Sciatic nerve (tissue), 2 donors: ENCODE measurements at regions not wholly inside any gene's neighbourhood (a gene's known extent, or its start where the extent isn't known, plus 50 kb on each side); places are given as distances from the start of the nearest gene placed in this dataset.

Experiments
- ATAC-seq: fragments of 200-7000 bp; cut with Tn5 transposase; one replicate; pipeline ENCODE4 v1.9.1; 2020; ENCODE audit warnings: mild to moderate bottlenecking, moderate library complexity
- DNase-seq: peaks from one replicate; pipeline ENCODE4 v3.0.0-alpha.2; 2020; ENCODE audit warnings: low spot score
- intact Hi-C: fragments of 100-400 bp; cut with DNase I; formaldehyde crosslinking; loops from one replicate; pipeline ENCODE4 v1.14.2; 2022
- donor health status: DM: no; HTN: no; CAD: no.
- donor health status: DM: no; HTN: no; CAD: no.

- intact Hi-C loops = no loop called here
- DNase-seq = no peak
- ATAC-seq = no peak
Observed at GRCh38 chr5:72628771-72629371, 121.7 kb upstream of the ZNF366 start.

- DNase-seq (no peak), ATAC-seq (no peak)
- intact Hi-C loops = no loop called here
Observed at GRCh38 chr5:72625332-72625731, 118.1 kb upstream of the ZNF366 start.

GRCh38 chr5:72624641-72625236, 117.5 kb upstream of the ZNF366 start:
- intact Hi-C loops = no loop called here
- ATAC-seq (no peak), DNase-seq (no peak)

GRCh38 chr5:72623936-72624335, 116.7 kb upstream of the ZNF366 start:
- DNase-seq (no peak), ATAC-seq (no peak)
- intact Hi-C loops = no loop called here

GRCh38 chr5:72623323-72623722, 116.1 kb upstream of the ZNF366 start:
- ATAC-seq = no peak
- intact Hi-C loops = no loop called here
- DNase-seq = no peak

GRCh38 chr5:72622170-72622760, 115.1 kb upstream of the ZNF366 start:
- ATAC-seq (peak; percentile 63), DNase-seq (no peak)
- intact Hi-C loops = no loop called here

GRCh38 chr5:72621576-72621975, 114.4 kb upstream of the ZNF366 start:
- DNase-seq (no peak), ATAC-seq (no peak)
- intact Hi-C loops = no loop called here

- ATAC-seq (no peak), DNase-seq (no peak)
- intact Hi-C loops = no loop called here
Observed at GRCh38 chr5:72619677-72620076, 112.5 kb upstream of the ZNF366 start.

GRCh38 chr5:72619251-72619650, 112.0 kb upstream of the ZNF366 start:
- DNase-seq (no peak), ATAC-seq (no peak)
- intact Hi-C loops = no loop called here

- intact Hi-C loops = no loop called here
- no peak for ATAC-seq
- no peak for DNase-seq
Observed at GRCh38 chr5:72618708-72619107, 111.5 kb upstream of the ZNF366 start.

GRCh38 chr5:72615061-72615460, 107.9 kb upstream of the ZNF366 start:
- DNase-seq (no peak), ATAC-seq (no peak)
- intact Hi-C loops = no loop called here

- ATAC-seq (no peak), DNase-seq (no peak)
- intact Hi-C loops = no loop called here
Observed at GRCh38 chr5:72613515-72613914, 106.3 kb upstream of the ZNF366 start.

- intact Hi-C loops = no loop called here
- no peak for ATAC-seq
- DNase-seq = no peak
Observed at GRCh38 chr5:72612810-72613209, 105.6 kb upstream of the ZNF366 start.

- peak; percentile 83 for DNase-seq
- peak; percentile 96 for ATAC-seq
- intact Hi-C loops = no loop called here
Observed at GRCh38 chr5:72611118-72611730, 104.0 kb upstream of the ZNF366 start.

- intact Hi-C loops = no loop called here
- DNase-seq = no peak
- ATAC-seq = no peak
Observed at GRCh38 chr5:72608926-72609325, 101.7 kb upstream of the ZNF366 start.

GRCh38 chr5:72608297-72608696, 101.1 kb upstream of the ZNF366 start:
- intact Hi-C loops = no loop called here
- ATAC-seq (peak; percentile 47), DNase-seq (peak; percentile 63)

GRCh38 chr5:72607381-72607780, 100.2 kb upstream of the ZNF366 start:
- intact Hi-C loops = no loop called here
- DNase-seq (no peak), ATAC-seq (no peak)

GRCh38 chr5:72606525-72606924, 99.3 kb upstream of the ZNF366 start:
- no peak for ATAC-seq
- no peak for DNase-seq
- intact Hi-C loops = no loop called here

- DNase-seq = no peak
- no peak for ATAC-seq
- intact Hi-C loops = no loop called here
Observed at GRCh38 chr5:72605632-72606031, 98.4 kb upstream of the ZNF366 start.

- ATAC-seq = no peak
- intact Hi-C loops = no loop called here
- DNase-seq = no peak
Observed at GRCh38 chr5:72604798-72605154, 97.6 kb upstream of the ZNF366 start.
